OCI-LY1 (cell line): ENCODE measurements at regions not wholly inside any gene's neighbourhood (a gene's known extent, or its start where the extent isn't known, plus 50 kb on each side); places are given as distances from the start of the nearest gene placed in this dataset.

ENCODE experiments used
- H2AFZ ChIP-seq: fragments of 200-600 bp; sonication (generic), shearing (Covaris generic); 2 replicates; pipeline ENCODE4 v1.6.0; 2014; ENCODE audit warnings: antibody characterized with exemption, mild to moderate bottlenecking, low read length
- H3F3A ChIP-seq: fragments of 200-600 bp; sonication (generic), shearing (Covaris generic); 2 replicates; pipeline ENCODE4 v1.6.0; 2014; ENCODE audit warnings: mild to moderate bottlenecking, antibody characterized with exemption, low read length, moderate library complexity; ENCODE audit not compliant: insufficient read depth
- H3K27ac ChIP-seq: fragments of 200-600 bp; sonication (generic); 2 replicates; pipeline ENCODE4 v1.5.1; 2014; ENCODE audit warnings: low read length, mixed run types, mild to moderate bottlenecking, low read depth; ENCODE audit not compliant: poor library complexity, severe bottlenecking
- H3K27me3 ChIP-seq: fragments of 200-600 bp; sonication (generic); 2 replicates; pipeline ENCODE4 v1.6.0; 2014; ENCODE audit warnings: antibody characterized with exemption, mild to moderate bottlenecking, low read length, moderate library complexity; ENCODE audit not compliant: insufficient read depth
- H3K36me3 ChIP-seq: fragments of 200-600 bp; sonication (generic); 2 replicates; pipeline ENCODE4 v1.6.1; 2014; ENCODE audit warnings: mild to moderate bottlenecking, antibody characterized with exemption, low read length, moderate library complexity, mixed read lengths; ENCODE audit not compliant: insufficient read depth
- H3K4me1 ChIP-seq: fragments of 200-600 bp; sonication (generic); 2 replicates; pipeline ENCODE4 v1.5.1; 2014; ENCODE audit warnings: mild to moderate bottlenecking, low read length, moderate library complexity; ENCODE audit not compliant: insufficient read depth, severe bottlenecking
- H3K4me2 ChIP-seq: fragments of 200-600 bp; sonication (generic), shearing (Covaris generic); 2 replicates; pipeline ENCODE4 v1.6.1; 2014; ENCODE audit warnings: low read length
- H3K4me3 ChIP-seq: fragments of 200-600 bp; sonication (generic); 2 replicates; pipeline ENCODE4 v1.5.1; 2014; ENCODE audit warnings: low read length, low read depth, mild to moderate bottlenecking, mixed read lengths; ENCODE audit not compliant: poor library complexity, severe bottlenecking
- H3K79me2 ChIP-seq: fragments of 200-600 bp; shearing (Covaris generic); 2 replicates; pipeline ENCODE4 v1.6.1; 2016; ENCODE audit warnings: mixed run types, low read length, mixed read lengths; ENCODE audit not compliant: insufficient read depth
- H3K9ac ChIP-seq: fragments of 200-600 bp; sonication (generic), shearing (Covaris generic); 2 replicates; pipeline ENCODE4 v1.6.1; 2014; ENCODE audit warnings: mild to moderate bottlenecking, low read length, mixed read lengths
- H3K9me2 ChIP-seq: fragments of 200-600 bp; sonication (generic), shearing (Covaris generic); 2 replicates; pipeline ENCODE4 v1.6.1; 2014; ENCODE audit warnings: low read depth, mild to moderate bottlenecking, low read length, mixed read lengths
- H3K9me3 ChIP-seq: fragments of 200-600 bp; shearing (Covaris generic); 2 replicates; pipeline ENCODE4 v1.6.1; 2014; ENCODE audit warnings: low read length, mixed read lengths
- H4K20me1 ChIP-seq: fragments of 200-600 bp; sonication (generic), shearing (Covaris generic); 2 replicates; pipeline ENCODE4 v1.6.0; 2016; ENCODE audit warnings: mild to moderate bottlenecking, low read length; ENCODE audit not compliant: insufficient read depth
- CTCF ChIP-seq: fragments of 200-600 bp; sonication (generic), shearing (Covaris generic); IDR thresholded peaks from 2 replicates; pipeline ENCODE4 v1.5.1; 2017; ENCODE audit warnings: mild to moderate bottlenecking, antibody characterized with exemption, low read length, moderate library complexity, mixed read lengths
- EZH2 ChIP-seq: fragments of 200-600 bp; sonication (generic), shearing (Covaris generic); IDR thresholded peaks from 2 replicates; pipeline ENCODE4 v1.8.0; 2017; ENCODE audit warnings: borderline replicate concordance, mixed run types, mild to moderate bottlenecking, antibody characterized with exemption, low read length, moderate library complexity, mixed read lengths

- H3F3A ChIP-seq, result no peaks in the 10 kb centered on the region
- H3K79me2 ChIP-seq, result no peaks in the 10 kb centered on the region
- no peaks in the 10 kb centered on the region for H3K27me3 ChIP-seq
- no peak overlapping the region for H3K27ac ChIP-seq
- no peaks in the 10 kb centered on the region for H4K20me1 ChIP-seq
- H3K4me3 ChIP-seq, result no peak overlapping the region
- no peaks in the 10 kb centered on the region for H3K9me2 ChIP-seq
- H3K9me3 ChIP-seq, result no peaks in the 10 kb centered on the region
- H3K9ac ChIP-seq, result no peak overlapping the region
- TF ChIP-seq EZH2 (no peak), CTCF (no peak)
- H2AFZ ChIP-seq, result no peak overlapping the region
- no peaks in the 10 kb centered on the region for H3K36me3 ChIP-seq
- no peak overlapping the region for H3K4me2 ChIP-seq
- H3K4me1 ChIP-seq, result no peaks in the 10 kb centered on the region
These were observed 480.4 kb downstream of the CETN3 start for GRCh38 chr5:89929173-89929572.

DNA sequence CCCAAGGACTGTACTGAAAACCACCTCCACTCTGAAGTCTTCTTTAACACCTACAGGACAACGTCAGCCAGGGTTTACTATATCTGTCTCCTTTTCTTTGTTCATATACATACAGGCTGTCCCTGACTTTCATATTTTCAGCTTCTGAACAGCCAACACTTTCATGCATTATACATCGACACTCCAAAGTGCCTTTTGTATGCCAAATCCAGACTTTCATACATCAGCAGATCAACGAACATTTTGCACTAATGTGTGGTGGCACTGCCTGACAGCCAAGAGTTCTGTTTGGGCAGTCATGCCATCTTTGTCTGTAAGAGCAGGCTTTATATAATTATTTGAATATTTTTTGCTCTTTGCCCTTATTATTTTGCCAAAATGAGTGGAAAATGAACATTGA is 487.4 kb downstream of the CETN3 start:
- no peak overlapping the region for H2AFZ ChIP-seq
- H3K36me3 ChIP-seq, result no peaks in the 10 kb centered on the region
- no peak overlapping the region for H3K4me3 ChIP-seq
- H3K79me2 ChIP-seq, result no peaks in the 10 kb centered on the region
- no peaks in the 10 kb centered on the region for H4K20me1 ChIP-seq
- H3F3A ChIP-seq, result no peaks in the 10 kb centered on the region
- no peak overlapping the region for H3K4me2 ChIP-seq
- no peak overlapping the region for H3K9ac ChIP-seq
- H3K9me2 ChIP-seq, result no peaks in the 10 kb centered on the region
- TF ChIP-seq EZH2, result no peak
- no peak for TF ChIP-seq CTCF
- no peaks in the 10 kb centered on the region for H3K4me1 ChIP-seq
- H3K9me3 ChIP-seq, result no peaks in the 10 kb centered on the region
- no peak overlapping the region for H3K27ac ChIP-seq
- no peaks in the 10 kb centered on the region for H3K27me3 ChIP-seq

DNA sequence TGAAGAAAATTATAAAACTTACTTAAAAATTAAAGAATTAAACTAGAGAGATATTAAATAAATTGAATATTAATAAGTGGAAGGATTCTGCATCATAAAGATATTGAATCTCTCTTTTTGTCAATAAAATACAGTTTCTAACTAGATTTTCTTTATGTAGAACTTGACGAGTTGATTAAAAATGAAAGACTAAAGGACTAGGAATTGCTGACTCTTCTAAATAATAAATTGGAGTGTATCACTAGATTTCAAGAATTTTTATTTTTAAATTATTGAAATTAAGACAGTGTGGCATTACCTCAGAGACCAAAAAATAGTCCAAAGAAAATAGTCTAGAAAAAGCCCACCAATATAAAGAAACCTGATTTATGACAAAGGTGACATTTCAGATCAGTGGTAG is 492.4 kb downstream of the CETN3 start:
- H3F3A ChIP-seq, result no peaks in the 10 kb centered on the region

More for the DNA sequence above, 492.4 kb downstream of the CETN3 start:
- Histone ChIP-seq H4K20me1 (no peaks in the 10 kb centered on the region), H2AFZ (no peak overlapping the region), H3K9me3 (no peaks in the 10 kb centered on the region), H3K9ac (no peak overlapping the region), H3K36me3 (no peaks in the 10 kb centered on the region), H3K9me2 (no peaks in the 10 kb centered on the region; the same call in 1 of the 2 replicates), H3K4me2 (no peak overlapping the region), H3K4me3 (no peak overlapping the region), H3K79me2 (no peaks in the 10 kb centered on the region), H3K27ac (no peak overlapping the region), H3K4me1 (no peaks in the 10 kb centered on the region), H3K27me3 (no peaks in the 10 kb centered on the region)
- no peak for TF ChIP-seq CTCF
- no peak for TF ChIP-seq EZH2
